MV-4-11 (cell line): ENCODE measurements at regions not wholly inside any gene's neighbourhood (a gene's known extent, or its start where the extent isn't known, plus 50 kb on each side); places are given as distances from the start of the nearest gene placed in this dataset.
"Not testable (repeated sequence)": the region's sequence is repeated elsewhere in the genome, so short reads cannot be mapped to it uniquely, and the experiment has no call there.

Source experiments
- DNase-seq: peaks from one replicate; lab custom pipeline; 2025; lab: John Stamatoyannopoulos, UW

DNA sequence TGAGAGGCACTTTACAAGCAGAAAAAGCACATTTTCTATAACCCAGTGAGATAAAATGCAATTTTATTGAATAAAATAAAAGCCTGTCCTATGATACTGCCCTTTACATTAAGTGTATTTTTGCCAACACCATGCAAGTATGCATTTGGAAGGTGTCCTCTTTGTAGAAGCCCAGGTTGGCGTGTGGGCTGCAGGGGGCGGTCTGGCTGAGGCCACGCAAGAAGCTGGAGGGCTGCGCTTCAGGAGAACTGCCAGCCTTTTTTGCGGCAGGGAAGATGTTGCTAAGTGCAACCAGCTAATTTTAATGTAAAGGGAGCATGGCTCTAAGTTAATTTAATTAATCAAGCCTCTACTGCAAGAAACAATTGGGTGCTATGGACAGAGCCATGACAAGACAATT lies 562.8 kb upstream of the SALL3 start:
- DNase-seq = no peak

DNA sequence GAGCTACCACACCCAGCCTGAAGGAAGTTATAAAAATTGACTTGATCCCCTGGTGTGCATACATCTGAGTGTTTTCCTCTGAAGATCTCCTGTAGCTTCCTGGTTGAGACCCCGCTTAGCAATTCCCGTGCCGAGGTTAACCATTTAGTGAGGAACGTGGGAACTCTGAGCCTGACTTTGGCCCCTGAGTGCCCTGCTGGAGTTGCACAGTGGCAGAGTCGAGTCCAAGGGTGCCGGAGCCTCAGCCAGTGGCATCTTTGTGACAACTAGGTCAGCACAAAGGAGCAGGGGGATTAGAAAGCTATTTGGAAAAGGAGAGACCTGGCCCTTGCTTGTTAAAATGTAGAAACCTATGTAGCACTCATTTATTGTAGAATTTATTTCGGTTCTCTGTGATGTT lies 561.2 kb upstream of the SALL3 start:
- no peak for DNase-seq

DNA sequence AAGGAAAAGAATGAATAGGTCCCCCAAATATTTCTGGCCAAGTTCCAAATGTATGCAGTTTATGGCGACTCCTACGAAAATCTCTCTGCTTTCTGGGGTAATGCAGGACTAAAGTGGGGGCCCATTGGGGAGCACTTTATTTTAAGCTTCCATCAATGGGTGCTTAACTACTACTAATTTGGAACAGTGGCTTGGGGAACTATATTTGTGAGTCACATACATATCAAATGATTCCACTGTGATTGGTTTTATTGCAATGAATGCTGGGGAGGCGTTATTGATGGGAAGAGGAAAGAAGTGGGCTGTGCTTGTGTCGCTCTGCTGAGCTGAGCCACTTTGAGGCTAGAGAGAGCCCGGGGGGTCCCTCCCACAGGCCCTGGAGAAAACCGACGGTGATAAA lies 560.4 kb upstream of the SALL3 start:
- no peak for DNase-seq

DNA sequence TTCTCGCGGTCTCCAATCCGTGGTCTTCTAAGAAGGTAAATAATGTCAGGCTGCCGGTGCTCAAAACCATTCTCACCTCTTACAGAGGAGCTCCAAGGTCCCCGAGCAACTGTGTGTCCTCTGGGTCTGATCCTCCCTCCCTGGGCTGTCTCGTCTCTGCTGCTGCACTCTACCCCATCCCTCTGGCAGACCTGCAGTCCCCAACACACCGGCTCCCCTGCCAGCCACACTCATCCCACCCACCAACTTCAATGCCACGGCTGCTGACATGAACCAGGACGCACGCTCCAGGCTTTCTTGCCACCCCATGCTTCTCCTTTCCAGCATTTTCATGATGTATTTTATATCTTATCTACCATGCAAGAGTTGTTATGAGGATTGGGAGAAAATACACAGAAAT lies 559.5 kb upstream of the SALL3 start:
- no peak for DNase-seq

DNA sequence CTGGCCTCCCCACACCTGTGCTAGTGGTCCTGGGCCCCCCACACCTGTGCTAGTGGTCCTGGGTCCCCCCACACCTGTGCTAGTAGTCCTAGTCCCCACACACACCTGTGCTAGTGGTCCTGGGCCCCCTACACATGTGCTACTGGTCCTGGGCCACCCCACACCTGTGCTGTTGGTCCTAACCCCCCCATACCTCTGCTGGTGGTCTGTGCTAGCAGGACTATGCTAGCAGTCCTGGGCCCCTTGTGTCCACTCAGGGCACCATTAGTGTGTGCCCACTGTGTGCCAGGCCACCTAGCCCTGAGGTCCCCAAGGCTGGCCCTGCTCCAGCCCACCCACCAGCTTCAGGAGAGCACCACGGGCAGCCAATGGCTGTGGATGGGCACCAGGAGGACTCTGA lies 558.2 kb upstream of the SALL3 start:
- DNase-seq = no peak

DNA sequence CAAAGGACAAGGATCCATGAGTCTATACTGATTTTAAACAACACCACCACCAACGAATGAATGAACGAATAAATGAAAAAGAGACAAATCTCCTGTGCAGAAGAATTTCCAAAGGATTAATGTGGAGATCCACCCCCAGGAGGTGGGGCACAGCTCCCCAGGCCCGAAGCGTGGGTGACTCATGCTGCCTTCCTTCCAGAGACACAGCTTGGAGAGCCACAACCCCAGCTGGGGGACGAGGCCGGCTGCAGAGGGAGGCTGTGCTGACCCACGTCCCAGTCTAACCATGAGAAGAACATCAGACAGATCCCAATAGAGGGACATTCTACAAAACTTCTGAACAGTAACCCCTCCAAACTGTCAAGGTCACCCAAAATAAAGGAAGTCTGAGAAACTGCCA lies 557.3 kb upstream of the SALL3 start:
- DNase-seq = no peak

DNA sequence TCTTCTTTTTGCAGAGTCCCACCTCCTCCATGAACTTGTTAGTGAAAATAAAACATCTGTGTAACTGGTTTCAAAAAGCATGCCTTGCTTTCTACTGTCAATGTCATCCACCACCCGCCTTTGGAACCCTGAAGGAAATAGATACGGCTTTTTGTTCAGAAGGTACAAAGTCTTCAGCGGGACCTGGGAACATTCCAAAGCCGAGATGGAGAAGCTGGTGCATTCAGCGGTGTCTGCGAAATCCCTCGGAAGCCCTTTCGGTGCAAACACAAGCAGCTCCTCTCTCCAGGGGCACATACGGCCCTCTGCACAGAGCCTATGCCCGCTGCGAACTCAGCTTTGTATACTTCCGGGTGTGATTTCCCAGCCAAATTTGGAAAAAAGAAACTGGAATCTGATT lies 555.8 kb upstream of the SALL3 start:
- DNase-seq = no peak

DNA sequence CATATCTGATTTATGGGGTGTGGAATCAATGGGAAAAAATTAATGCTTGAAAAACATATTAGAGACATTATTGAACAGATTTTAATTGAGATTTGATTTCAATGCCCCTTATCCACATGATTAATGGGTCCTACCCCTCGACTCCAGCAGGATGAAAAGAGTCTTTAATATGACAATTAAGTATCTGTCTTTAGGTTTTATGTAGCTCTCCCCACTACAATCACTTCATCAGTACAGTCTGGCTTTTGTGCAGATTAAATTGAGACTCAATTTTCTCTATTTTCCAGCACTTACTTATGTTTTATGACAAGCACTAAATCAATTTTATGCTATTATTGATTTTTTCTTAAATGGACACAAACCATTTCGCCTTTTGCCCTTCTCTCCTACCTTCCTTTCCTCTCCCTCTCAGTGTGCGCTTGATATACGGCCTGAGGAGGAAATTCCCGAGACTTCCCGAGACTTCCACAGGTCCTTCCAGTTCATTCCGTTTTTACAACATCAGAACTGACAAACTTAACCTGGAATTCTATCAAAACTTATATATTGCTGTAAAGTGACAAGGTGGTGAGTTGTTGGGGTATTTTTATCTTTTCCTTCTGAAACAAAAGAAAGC lies 555.1 kb upstream of the SALL3 start:
- DNase-seq = no peak

DNA sequence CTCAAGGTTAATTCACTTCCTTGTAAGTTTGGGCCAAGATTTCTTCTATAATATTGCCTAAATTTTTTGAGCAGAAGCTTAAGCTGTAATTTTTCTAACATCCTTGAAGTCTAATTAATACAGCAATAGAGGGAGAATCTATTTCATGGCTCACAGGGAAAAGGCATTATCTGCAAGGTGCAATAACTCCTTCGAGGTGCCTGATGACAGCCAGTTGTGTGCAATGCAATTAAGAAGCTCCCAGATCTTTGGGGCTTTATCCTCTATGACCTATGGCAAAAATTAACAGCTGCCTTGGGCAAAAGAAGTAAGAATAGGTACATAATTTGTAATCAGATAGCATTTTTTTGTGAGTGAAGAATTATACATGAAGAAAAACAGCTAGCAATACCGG lies 554.6 kb upstream of the SALL3 start:
- DNase-seq = no peak

DNA sequence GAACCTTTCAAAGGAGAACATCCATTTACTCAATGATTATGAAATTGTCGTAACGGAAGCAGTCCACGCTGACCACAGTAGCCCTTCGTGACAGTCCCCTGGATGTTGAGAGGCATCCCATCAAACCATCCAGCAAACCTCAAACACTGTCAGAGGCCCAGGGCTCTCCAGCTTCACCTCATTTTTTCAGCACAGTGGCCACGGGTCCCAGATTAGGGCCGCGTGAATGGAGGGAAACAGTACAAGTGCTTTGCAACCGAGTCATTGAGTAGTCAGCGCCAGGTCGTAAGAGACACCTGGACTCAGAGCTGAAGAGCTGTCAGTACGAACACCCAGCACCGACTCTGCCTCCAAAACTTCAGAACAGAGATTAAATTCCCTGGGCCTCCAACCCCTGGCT lies 552.5 kb upstream of the SALL3 start:
- DNase-seq = no peak

DNA sequence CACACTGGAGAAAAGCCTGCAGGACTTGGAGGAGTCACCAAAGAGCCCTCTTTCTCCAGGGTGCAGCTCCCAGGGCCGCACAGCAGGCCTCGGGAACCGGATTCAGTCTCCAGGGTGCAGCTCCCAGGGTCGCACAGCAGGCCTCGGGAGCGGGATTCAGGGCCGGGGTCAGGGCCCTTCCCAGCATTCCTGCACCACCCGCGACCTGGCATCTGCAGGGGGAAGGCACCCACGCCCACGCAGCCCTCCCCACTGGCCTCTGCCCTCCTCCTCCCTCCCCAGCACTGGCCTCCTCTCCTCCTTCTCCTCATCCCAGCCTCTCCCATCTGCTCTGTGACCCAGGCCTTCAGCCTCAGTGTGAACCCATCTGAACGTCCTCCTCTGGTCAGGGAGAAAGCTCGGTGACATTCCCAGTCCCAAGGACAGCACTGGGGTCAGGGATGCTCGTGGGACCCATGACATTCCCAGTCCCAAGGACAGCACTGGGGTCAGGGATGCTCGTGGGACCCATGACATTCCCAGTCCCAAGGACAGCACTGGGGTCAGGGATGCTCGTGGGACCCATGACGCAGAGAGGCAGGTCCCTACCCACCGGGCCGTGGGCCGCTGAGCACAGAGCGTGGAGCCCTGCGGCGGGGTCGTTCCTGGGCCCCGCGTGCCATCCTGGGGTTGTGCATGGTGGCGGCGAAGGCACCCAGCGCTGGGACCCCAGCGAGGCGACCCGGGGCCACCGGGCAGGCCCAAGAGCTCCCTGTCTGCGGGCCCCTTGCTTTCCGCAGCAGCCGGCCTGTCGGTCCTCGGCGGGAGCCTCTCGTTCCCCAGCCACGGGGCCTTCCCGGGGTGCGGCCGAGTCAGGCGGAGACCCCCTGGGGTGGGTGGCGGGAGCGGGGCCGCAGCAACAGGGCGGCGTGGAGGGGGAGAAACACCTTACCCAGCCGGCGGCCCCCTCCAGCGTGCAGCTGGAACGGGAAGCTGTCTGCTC lies 550.2 kb upstream of the SALL3 start:
- no peak for DNase-seq

DNA sequence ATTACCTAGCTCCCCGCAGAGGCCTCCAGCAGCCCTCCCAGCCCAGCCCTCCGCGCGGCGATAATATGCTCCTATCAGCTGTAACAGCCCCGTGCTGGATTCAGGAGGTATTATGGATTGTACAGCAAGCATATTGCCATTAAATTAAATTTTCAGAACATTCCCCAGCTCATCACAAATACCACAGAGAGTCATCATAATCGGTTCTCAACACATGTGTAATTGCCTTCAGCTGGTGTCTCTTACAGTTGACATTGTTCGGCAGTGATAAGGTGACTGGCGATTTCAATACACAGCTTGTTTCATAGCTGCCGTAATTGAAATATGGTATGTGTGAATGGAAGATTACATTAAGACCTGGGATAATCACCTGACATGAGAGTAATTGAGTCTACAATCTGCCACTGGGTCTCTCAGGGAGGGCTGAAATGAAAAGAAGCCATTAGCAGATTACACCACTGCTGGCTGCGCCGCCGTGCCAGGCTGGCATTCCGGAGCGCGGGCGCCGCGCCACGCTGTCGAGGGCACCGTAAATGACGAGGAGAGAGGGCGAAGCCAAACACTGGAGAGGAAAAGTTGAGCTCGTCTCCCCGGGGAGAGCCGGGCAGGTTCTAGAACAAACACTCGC lies 549.4 kb upstream of the SALL3 start:
- DNase-seq = no peak

DNA sequence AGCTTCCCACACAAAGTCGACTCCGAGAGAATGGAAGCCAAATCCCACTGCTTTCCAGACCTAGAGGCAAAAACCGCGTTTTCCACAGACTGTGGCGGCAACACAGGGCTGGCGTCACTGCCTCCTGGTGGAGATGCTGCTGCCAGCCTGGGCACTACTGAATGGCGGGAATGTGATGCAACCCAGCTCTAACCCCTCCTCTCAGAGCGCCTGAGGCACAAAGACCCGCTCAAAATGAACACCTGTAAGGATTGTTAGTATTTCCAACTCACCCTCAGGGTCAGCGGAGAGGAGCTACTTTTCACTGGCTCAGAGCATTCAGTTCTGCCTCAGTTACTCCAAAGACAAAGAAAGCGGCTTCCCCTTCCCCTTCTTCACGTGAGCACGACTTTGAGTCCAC lies 548.0 kb upstream of the SALL3 start:
- DNase-seq = no peak

DNA sequence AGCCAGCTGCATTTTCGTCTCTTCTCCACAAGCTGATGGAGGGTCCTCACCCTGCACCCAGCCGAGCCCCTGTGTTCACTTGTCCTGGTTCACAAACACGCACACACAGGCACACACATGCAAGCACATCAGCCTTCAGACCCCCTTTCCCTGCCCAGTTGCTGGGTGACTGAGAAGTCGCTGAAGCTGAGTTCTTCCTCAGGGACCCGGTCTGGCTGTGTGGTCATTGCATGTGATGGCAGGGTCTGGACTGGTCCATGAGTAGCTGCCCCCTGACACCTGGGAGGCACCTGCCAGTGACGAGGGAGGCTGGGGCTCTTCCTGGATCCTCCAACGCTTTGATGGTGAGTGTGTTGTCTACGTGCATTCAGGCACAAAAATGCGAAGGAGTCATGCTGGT lies 546.1 kb upstream of the SALL3 start:
- DNase-seq = no peak

DNA sequence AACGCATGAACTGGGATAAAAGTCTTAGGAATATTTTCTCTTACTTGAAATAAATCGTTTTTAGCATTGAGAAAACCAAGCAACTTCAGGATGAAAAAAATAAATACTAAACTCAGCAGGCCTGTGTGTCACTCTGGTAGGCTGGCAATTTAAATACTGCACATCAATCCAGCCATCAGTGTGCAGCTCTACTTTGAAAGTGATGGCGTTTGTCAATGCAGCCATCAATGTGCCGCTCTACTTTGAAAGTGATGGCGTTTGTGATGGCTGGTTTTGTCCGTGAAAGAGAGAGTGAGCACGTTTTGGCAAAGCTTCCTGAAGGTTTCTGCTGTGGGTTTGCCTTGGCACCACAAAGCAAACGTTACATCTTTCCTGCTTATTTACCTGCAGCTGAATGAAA lies 543.5 kb upstream of the SALL3 start:
- DNase-seq = no peak

DNA sequence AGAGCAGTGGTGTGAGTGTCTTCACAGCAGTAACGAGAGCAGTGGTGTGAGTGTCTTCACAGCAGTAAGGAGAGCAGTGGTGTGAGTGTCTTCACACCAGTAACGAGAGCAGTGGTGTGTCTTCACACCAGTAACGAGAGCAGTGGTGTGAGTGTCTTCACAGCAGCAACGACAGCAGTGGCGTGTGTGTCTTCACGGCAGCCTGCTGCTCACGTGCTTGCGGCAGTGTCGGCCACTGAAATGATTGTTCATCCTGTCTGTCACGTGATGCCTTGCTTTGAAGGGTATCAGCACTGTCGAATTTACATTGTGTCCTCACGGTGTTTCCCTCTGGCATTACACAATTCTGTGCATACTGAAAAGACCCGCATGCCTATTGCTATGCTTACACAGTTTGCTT lies 541.4 kb upstream of the SALL3 start:
- DNase-seq = not testable (repeated sequence)

DNA sequence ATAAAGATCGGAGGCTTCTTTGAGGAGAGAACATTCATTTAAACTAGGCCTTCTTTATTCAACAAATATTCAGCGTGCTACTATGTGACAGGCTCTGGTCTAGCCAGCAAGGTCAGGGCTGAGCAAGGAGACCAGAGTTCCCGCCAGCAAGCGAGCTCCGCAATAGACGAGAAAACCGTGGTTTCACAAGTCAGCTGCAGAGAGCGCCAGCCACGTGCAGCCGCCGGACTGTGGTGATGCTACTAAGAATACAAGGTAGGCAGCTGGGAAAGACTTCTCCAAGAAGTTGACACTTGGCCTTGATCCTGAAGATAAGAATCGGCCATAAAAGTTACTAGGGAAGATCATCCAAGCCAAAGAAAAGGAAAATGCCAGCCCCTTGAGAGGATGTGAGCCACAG lies 533.7 kb upstream of the SALL3 start:
- no peak for DNase-seq

DNA sequence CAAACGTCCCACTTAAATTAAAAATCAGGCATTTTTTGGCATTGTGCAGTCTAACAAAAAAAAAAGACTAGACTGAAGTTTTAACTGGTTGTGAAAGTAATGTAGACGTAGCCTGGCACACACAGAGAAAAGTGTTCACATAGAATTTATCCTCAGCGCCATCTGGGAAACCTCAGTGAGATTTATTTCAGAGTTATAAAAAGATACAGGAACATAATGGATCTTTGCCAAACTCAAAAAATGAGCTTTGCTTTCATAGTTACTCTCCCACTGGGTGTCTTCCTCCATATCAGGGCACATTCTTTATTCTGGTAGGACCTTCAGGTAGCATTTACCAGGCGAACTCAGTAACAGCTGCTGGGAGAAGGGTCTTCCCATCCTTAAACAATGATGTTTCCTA lies 532.4 kb upstream of the SALL3 start:
- no peak for DNase-seq

DNA sequence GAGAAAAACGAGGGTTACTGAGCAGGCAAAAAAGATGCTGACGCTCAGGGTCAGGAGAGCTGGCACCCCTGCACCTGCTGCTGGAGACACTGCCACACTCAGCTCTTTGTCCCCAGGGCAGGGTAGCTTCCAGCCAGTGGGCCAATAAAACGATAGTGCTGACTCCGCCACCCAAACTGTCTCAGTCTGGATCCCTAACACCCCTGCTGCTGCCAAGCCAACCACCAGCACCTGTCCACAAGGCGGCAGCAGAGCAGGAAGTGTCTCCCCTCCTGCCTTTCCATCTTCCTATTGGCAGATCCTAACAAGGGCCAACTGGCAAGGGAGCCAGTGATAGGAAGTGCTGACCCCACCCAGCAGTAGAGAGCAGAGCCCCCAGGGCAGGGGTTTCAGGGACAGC lies 531.5 kb upstream of the SALL3 start:
- no peak for DNase-seq

DNA sequence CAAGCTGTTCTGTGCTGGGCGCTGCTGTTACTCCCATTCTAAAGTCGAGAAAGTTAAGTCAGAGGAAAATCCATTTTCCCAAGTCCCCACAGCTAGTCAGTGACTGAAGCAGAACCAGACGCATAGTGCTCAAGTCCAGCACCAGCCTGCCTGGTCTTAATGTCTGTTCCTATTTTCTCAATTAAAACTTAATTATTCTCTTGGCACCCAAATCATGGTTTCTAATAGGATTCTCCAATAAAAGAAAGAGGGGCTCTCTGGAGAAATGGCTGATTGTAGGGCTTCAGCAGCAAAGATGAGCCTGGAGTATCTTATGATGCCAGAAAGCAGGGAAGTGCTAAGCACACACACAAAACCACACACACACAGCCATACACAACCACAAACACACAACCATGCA lies 531.0 kb upstream of the SALL3 start:
- no peak for DNase-seq

DNA sequence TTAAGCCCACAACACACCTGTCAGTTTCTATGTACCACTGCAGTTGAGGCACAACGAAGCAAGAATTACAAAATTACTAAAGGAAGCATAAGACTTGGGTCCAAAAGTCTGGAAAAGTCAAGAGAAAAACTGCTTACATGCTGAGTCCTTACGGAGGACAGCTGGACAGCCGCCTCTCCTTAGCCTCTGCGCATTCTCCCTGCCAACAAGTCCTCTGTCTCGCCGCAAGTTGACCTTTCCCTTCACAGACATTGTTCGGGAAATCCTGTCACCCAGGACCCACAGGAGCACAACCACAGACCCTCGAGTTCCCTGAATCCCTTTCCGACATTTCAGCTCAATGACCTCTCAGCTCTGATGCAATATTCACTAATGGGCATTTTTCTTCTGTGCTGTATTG lies 525.4 kb upstream of the SALL3 start:
- no peak for DNase-seq

DNA sequence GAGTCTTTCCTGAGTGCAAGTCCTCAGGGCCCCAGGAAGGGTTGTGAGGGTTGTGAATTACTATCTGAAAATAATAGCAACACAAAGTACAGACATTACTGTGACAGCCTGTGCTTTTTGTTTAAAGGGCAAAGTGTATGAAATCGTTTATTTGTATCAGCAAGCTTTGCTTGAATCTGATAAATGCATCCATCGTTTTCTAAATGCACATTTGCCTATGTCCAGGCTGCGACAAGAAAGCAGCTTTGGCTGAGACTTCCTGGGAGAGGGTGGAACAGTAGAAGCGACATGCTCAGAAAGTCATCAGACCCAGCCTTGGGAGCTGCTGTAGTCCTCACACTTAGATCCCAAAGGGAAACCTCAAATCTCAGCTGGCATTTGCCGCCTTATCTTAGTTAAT lies 524.2 kb upstream of the SALL3 start:
- DNase-seq = no peak

DNA sequence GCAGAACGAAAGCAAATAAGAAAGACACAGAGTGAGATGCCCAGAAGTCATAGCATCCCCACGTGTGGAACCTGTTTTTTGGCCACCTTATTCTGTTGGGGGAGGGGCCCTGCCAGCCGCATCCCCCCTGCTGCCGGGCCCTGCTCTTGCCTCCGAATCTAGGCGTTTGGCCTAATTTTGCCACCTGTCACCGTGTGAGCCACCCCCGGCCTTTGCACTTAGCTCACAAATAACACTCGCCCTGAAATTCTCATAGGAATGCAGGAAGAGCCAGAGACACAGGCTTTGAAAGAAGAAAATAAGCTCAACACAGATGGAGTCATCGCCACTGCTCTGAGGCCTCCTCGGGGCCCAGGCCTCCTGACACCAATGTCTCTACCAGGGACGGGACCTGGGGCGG lies 522.6 kb upstream of the SALL3 start:
- DNase-seq = no peak
